GM18502 (cell line): ENCODE measurements at regions not wholly inside any gene's neighbourhood (a gene's known extent, or its start where the extent isn't known, plus 50 kb on each side); places are given as distances from the start of the nearest gene placed in this dataset.

ENCODE experiments used
- ATAC-seq: cut with Tn5 transposase; IDR thresholded peaks from one replicate; pipeline ENCODE4 v1.9.1; 2021; ENCODE audit warnings: mild to moderate bottlenecking; ENCODE audit not compliant: unreplicated experiment, poor library complexity

DNA sequence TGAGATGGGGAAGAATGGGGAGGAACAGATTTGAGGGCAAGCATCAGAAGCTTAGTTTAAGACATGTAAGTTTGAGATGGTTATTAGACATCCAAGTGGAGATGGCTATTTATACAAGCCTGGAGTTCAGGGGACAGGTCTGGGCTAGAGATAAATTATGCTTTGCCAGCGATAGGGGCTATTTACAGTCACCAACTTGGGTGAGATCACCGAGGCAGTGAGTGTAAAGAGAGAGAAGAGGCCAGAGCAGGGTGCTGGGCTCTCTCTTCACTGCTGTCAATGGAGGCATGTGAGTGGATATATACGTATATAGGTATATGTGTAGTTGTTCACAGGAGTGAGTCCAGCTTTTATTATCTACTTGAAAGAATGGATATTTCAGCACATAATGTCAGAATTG is 81.0 kb downstream of the QPCT start:
- ATAC-seq: no peak

DNA sequence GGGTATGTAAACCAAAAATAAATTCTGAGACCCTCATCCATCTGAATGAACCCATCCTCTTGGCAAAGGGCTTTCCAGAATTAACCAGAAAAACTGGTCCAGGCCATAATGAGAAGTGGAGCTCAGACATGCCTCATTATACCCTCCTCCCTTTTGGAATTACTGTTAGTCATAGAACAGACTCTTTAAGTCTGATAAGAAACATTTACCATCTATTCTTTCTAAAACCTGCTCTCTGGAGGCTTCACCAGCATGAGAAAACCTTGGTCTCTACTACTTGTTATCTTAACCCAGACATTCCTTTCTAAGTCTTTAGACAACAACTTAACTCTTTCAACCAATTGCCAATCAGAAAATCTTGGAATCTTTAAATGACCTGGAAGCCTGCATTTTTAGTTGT is 82.8 kb downstream of the QPCT start:
- no peak for ATAC-seq

DNA sequence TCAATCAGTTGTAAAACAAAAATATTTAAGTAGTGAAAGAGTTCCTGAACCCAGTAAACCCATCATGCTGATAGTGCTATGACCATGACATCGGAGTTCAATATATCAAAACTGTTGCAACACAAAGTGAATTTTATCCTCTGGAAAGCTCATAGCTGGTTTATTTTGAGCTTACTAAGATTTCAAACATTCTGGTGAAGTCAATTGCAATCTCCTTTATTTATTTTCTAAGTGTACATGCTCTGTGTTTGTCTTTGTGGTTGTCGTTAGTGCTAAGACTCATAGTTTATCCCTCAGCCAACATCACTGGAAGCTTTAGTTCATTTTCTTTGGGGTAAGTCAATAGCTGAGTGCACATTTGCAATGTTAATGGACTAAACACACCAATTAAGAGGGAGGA is 91.9 kb downstream of the QPCT start:
- ATAC-seq: no peak

DNA sequence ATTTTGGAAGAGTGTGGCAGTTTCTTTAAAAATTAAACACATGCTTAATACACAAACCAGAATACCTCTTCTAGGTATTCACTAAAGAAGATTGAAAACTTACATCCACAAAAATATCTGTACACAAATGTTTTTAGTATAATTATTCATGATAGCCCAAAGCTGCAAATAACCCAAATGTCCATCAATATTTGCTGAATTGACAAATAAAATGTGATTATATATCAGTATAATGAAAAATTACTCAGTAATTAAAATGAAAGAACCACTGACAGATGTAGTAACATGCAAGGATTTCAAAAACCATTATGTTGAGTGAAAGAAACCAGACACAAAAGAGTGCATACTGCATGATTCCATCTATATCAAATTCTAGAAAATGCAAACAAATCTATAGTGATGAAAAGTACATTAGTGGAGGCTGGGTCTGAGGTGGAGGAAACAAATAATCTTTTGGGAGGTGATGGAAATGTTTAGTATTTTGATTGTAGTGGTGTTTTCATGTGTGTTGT is 94.8 kb downstream of the QPCT start:
- no peak for ATAC-seq

DNA sequence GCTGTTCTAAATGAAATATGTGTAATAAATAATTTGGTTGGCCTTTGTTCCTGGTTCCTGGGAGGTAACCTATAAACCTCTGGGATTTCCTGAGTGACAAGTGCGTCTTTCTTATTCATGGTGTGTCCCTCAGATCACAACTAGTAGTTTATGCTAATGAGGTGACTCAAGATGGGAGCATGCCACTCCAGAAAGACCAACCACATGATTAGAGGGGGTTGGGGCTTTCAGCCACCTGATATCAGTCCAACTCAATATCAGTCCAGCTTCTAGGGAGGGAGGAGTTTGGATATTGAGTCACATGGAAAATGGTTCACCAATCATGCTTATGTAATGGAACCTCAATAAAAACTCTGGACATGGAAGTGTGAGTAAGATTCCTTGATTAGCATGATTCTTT is 96.6 kb downstream of the QPCT start:
- ATAC-seq: no peak

DNA sequence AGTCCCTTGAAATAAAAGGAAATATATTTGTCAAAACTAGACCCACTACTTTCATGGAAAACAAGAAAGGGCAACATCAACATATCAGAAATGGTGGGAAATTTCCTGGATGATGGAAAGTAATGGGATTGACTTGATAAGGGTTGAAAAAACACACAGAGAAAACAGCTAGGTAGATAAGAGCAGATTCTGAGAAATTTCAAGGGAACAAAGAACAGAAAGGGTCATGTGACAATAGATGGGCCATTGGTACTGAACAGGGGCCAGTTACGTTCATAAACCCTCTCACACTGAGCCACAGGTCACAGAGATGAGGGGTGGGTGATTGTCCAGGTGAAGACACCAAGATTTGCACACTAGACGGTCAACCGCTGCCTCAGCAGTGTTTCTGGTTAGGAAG is 98.7 kb downstream of the QPCT start:
- no peak for ATAC-seq

DNA sequence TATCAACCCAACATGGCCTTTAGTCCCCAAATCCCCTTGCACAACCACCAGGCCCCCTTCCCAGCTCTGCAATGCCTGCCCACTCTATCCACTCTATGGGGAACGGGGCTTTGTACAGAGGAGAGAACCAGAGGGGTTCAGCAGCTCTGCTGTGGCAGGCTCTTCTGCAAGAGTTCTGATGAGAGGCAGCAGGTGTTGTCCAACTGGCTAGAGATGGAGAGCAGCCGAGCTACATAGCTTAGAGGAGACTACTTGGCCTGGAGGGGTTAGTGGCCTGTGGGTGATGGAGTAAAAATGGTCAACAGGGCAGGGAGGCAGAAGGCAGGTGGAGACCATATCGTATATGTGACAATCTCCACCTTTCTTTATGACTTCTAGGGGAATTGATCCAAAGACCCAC is 103.0 kb downstream of the QPCT start:
- no peak for ATAC-seq

DNA sequence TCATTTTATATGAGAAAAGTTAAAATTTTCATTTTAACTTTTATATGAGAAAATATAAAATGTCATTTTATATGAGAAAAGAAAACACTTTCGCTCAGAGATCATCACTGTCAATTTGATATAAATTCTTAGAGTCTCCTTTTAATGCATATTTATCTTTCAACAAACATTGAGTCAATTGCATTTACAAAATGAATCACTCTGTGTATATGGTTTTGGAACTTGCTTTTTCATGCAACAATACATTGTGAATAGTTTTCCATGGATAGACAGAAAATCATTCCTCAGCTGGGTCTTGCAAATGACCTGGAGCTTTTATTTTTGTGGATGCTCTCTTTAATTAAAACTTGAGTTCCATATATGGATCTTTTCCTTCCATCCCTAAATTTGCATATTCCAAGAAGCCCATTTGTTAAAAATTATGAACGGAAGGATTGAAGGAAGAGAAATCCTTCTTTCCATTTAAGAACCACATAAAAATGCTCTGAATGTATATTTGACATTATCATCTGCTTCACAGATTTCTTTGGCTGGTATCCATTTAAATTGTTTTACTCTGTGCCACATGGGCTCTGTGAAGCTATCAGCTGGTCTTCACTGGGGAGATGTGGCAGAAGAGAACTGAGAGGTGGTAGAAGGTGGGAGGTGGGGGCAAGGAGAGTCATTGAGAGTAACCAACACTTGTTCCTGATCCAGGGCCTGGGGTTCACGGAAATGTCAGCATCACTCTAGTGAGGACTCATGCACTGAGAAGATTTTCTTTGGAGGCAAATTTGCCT is 104.1 kb downstream of the QPCT start:
- no peak for ATAC-seq

DNA sequence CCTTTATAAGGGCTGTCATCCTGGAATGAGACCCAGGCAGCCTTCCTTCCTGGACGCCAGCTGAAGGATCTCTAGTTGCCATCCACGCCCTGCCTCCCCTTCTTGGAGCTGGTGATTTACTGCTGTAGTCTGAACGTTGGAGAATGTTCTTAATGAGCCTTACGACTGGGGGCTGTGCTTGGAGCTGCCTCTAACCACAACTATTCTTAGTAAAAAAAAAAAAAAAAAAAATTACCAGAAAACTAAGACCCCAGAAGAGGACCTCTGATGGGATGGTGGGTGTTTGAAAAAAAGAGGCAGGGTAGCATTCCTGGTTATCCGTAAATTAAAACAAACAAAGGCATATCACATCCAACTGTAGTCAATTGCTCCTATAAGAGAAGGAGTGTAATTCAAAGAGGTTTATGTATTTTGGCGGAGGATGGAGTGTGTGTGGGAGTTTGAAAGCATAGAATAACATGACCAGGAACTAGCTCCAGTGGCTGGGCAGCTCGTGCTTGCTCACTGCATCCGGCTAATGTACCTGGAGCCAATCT is 105.4 kb downstream of the QPCT start:
- ATAC-seq: no peak

DNA sequence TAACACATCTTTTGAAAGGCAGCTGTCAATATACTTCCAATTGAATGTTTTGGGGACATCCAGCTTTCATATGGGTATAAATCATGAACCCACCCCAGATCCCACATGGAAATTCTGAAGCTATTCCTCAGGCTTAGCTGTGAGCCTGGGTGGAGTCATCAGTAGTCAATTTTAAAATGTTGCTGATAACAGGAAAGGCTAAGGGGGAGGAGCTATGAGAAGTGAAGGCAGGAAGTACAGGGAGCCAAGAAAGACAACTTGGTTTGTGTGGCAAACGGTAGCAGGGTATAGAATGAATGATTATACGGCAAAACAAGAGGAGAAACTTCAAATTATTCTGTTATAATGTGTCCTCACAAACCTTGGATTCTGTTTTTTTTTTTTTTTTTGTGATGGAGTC is 108.6 kb downstream of the QPCT start:
- no peak for ATAC-seq

DNA sequence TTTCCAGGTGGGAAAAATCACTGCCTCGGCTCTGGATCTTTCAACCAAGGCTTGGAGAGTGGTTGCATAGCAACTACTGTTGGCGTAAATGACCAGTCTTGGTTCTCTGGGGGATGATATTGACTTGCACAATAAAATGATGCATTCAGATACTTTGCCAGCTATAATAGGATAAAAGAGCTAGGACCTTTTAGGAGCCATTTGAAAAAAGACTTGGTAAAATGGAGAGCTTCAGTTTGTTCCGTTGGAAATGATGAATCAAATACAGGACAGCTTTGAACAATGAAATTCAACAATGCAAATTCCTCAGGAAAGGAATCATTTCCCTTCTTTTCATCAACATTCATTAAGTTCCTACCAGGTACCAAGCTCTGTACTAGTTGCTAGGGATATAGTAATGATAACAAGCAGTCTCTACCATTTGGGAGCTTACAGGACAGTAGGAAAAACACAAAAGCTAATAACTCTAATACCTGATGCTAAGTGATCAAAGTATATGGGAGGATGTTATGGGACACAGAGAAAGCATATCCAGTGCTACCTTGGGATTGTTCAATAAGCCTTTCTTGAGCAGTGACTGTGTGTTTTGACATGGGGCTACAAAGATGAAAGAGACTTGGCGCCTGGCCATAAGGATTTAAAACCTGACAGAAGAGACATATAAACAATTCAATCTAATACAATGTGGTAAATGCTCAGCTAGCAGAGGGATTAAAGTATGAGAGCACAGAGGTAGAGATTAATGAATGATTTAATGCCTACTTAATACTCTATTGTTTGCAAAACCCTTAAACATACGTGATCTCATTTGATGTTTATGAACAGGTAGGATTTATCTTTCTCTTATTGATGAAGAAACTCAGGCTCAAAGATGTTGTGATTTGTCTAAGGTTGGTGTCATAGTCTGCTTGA is 110.7 kb downstream of the QPCT start:
- ATAC-seq: no peak

DNA sequence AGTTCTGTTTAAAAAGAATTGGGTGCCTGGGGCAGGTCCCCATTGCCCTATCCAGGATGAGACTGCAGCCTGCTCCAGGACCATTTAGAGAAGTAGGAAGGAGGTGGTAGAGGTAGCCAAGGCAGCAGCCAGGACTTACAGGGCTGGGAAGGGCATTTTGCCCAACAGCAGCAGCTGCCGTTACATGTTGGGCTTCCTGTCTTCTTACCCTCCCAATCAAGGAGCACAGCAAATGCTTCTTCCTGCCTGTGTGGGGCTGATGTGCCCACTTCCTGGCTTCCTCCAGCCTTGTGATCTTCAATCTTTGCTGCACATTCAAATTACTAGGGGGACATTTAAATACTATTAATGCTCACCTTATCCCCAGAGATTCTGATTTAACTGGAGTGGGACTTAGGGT is 112.0 kb downstream of the QPCT start:
- no peak for ATAC-seq

DNA sequence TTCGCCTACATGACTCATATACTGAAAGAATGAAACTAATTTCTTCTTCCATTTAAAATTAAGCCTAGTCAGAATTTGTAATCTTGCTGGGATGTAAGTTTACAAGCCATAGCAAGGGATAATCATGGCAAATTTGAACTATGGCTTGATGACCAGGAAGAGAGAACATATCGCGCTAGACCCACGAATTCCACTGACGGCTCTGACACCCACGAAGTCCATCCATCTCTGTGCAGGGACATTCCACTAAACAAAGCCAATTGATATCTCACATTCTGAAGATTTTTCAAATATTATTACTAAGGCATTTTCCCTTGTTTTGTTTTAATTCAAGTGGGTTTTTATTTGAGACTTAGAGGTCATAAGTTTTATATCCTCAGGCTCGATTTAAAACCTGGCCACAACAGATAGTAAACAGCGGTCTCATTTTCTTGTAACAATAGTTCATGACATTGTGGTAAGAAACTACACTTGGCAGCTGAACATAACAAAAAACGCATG is 113.0 kb downstream of the QPCT start:
- no peak for ATAC-seq

DNA sequence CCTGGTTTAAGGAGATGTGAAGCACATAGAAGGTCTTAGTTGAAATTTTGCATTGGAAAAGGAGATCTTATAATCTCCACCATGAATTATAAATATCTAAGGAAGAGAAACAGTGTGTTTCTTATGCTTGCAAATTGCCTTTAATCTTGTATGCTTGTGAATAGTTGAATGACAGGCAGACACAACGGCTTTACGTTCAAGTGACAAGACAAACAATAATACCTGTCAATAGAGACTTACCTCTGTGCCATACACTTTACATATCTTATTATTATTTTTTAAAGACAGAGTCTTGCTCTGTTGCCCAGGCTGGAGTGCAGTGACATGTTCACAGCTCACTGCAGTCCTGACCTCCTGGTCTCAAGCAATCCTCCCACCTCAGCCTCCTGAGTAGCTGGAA is 113.7 kb downstream of the QPCT start:
- ATAC-seq: no peak

DNA sequence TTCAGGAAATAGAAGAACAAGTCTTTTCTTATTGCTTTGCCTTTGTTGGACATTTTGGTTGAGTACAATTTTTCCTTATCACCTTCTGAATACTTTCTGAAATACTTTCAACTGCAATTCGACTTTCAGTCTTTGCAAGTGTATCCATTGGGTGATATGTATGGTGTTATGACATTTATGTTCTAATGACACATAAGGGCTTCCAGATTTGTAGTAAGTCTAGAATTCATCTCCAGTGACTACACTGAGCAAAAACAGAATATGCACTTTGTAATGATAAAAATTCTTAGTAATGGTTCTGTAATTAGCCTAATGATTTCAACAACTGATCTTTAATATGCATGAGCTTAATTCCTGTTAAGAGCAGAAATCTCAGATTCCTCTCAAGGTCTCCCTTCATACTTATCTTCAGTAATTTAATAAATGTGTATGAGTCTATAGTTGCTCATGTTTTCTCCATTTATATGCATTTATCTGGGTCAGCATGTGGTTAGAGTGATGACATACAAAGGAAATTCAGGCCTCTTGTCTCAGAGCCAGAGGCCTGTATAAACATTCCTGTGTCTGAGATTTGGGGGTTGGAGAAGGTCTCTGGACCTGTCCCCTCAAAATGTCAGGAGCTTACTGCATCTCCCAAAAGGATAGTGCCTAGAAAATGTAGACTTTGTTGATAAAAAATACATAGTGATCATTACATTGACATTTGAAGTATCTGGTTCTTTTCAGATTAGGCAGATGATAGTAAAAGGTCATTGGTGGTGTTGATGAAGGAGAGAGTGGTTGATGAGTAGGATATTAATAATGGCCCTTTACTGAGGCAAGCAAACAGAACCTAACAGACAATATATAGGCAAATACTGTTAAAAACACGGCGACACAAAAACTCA is 114.9 kb downstream of the QPCT start:
- no peak for ATAC-seq

DNA sequence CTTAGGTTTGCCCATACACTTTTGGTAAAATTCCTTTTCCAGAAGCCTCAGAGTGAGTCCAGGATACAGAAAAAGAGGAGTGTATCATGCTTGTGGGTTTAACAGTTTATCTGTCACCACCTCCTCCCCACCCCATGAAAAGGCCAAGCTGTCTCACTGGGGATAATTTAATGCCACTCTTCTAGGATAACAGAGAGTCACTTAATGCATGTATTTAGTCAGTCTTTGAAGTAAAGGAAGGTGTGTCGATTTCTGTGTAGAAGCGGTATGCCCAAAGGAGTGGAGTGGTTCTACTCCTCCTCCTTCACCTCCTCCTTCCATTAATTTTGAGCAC is 116.4 kb downstream of the QPCT start:
- ATAC-seq: no peak

DNA sequence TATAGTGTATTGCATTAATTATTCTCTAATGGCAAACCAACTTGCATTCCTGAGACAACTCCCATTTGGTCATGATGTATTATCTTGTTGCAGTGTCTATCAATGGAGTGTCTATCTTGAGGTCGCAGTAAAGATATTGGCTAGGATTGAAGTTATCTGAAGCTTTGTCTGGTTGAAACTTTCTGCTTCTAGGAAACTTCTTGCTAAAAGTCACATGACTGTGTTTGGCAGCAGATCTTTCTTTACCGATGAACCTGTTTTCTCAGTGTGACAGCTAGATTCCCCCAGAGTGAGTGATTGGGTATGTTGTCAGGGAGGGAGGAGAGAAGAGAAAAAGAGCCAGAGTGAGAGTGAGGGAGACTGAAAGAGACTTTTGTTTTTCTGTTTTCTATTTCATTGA is 119.6 kb downstream of the QPCT start:
- ATAC-seq: no peak

DNA sequence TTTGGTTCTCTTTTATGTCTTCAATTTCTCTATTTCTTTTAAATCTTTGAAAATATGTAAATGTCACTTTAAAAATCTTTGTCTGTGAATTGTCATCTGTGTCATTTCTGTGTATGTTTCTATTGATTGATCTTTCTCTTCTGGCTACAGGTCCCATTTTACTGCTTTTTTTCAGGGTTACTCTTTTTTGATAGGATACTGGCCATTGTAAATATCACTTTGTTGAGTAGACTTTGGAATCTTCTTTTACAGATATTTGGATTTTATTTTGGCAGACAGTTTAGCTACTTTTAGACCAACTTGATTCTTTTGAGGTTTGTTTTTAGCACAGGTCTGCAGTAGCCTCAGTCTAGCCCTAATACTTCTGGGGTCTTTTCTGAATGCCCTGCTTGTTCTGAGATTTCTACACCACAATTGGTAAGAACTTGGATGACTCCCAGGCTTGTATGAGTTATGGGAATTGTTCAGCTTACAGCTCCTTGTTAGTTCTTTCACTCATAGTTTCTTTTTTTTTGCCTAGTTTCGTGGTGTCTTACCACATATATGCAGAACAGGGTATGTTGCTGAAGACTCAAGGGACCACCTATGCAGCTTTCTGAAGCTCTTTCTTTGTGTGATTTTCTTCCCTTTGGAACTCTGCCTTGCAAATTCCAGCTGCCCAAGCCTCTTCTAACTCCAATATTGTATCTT is 122.2 kb downstream of the QPCT start:
- ATAC-seq: no peak

DNA sequence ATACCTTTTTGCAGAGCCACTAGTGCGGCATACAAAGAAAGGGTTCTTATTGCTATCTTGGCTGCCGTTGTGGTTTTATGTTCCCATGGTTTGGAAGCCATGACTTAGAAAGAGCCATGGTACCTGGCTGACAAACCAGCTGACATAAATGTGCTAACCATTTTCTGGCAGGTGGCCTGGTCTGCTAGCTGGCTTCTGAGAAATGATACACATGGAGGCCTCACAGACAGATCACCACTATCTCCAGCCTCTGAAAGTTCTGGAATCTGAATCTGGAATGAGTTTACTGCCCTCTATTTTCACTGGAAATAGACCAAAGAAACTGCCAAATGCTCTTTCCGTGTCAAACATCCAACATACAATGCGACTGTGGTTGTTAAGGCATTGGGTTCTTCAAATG is 123.7 kb downstream of the QPCT start:
- no peak for ATAC-seq

DNA sequence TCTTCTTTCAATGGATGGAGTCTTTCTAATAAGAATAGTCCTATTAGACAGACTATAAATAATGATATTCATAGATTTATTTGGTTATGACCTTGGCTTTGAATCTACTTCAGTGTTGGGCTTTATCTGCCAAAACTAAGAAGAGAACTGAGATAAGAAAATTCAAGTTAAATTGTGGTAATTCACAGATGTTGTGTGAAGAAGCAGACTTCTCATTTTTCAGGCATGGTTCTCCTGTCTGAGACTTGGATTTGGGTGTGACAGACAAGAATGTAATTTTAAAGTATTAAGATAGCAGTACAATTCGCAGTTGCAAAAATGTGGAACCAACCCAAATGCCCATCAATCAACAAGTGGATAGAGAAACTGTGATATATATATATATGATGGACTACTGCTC is 124.7 kb downstream of the QPCT start:
- ATAC-seq: no peak
